NOMO-1 (cell line): ENCODE measurements at regions not wholly inside any gene's neighbourhood (a gene's known extent, or its start where the extent isn't known, plus 50 kb on each side); places are given as distances from the start of the nearest gene placed in this dataset.
A peak's percentile ranks its signal among the peaks of the same experiment; 100 is the strongest.

Experiments used
- DNase-seq, 2 experiments: peaks; one replicate each; lab custom pipeline; 2025; ENCODE audit not compliant: unreplicated experiment in 2 of 2; lab: John Stamatoyannopoulos, UW

- DNase-seq: no peak
Observed at GRCh38 chr3:88209356-88209755, 59.6 kb downstream of the C3orf38 start.

GRCh38 chr3:88211096-88211890 is 61.5 kb downstream of the C3orf38 start:
- DNase-seq: no peak

- peak; percentile 16 to 26 for DNase-seq
Observed at GRCh38 chr3:88219138-88219792, 69.5 kb downstream of the C3orf38 start.

GRCh38 chr3:88220126-88220525 is 70.4 kb downstream of the C3orf38 start:
- no peak for DNase-seq

- no peak for DNase-seq
Observed at GRCh38 chr3:88221726-88222125, 72.0 kb downstream of the C3orf38 start.

GRCh38 chr3:88222343-88222742 is 72.6 kb downstream of the C3orf38 start:
- no peak for DNase-seq

GRCh38 chr3:88225326-88226008 is 75.7 kb downstream of the C3orf38 start:
- DNase-seq: no peak

GRCh38 chr3:88226910-88227309 is 77.2 kb downstream of the C3orf38 start:
- DNase-seq: no peak

- no peak for DNase-seq
Observed at GRCh38 chr3:88230638-88231037, 80.9 kb downstream of the C3orf38 start.

- DNase-seq: no peak
Observed at GRCh38 chr3:88231207-88231606, 81.4 kb downstream of the C3orf38 start.

- no peak for DNase-seq
Observed at GRCh38 chr3:88231632-88232031, 81.9 kb downstream of the C3orf38 start.

GRCh38 chr3:88235102-88235501 is 85.3 kb downstream of the C3orf38 start:
- DNase-seq: no peak

- no peak for DNase-seq
Observed at GRCh38 chr3:88239870-88240269, 90.1 kb downstream of the C3orf38 start.

- no peak for DNase-seq
Observed at GRCh38 chr3:88248658-88249057, 98.9 kb downstream of the C3orf38 start.

- DNase-seq: no peak
Observed at GRCh38 chr3:88259045-88259444, 109.3 kb downstream of the C3orf38 start.

- no peak for DNase-seq
Observed at GRCh38 chr3:88262527-88262926, 112.8 kb downstream of the C3orf38 start.

GRCh38 chr3:88263417-88264100 is 113.8 kb downstream of the C3orf38 start:
- DNase-seq: no peak

- no peak for DNase-seq
Observed at GRCh38 chr3:88267441-88267840, 117.7 kb downstream of the C3orf38 start.

GRCh38 chr3:88267847-88268246 is 118.1 kb downstream of the C3orf38 start:
- no peak for DNase-seq

- DNase-seq: no peak
Observed at GRCh38 chr3:88280326-88280725, 130.6 kb downstream of the C3orf38 start.
